Liver (tissue), 8 donors: ENCODE measurements at regions not wholly inside any gene's neighbourhood (a gene's known extent, or its start where the extent isn't known, plus 50 kb on each side); places are given as distances from the start of the nearest gene placed in this dataset.

Experiments
- DNase-seq: peaks from one replicate; pipeline ENCODE4 v3.0.0-alpha.2; 2017; ENCODE audit warnings: low spot score
- H3K27ac ChIP-seq, 2 donors: one replicate each; pipeline ENCODE4 v1.7.0; 2013; ENCODE audit warnings: inconsistent platforms in 2 of 2, low read length in 2 of 2, control low read depth in 1 of 2, low read depth in 1 of 2, mild to moderate bottlenecking in 1 of 2
- H3K27me3 ChIP-seq, 4 donors: one replicate each; pipeline versions ENCODE4 v1.6.1 to v1.7.0; 2013; ENCODE audit warnings: low read length in 3 of 4, inconsistent platforms in 1 of 4, mild to moderate bottlenecking in 1 of 4, moderate library complexity in 1 of 4; ENCODE audit not compliant: control insufficient read depth in 4 of 4, insufficient read depth in 4 of 4
- H3K36me3 ChIP-seq, 4 donors: one replicate each; pipeline versions ENCODE4 v1.6.1 to v1.7.0; 2013; ENCODE audit warnings: low read length in 3 of 4, mild to moderate bottlenecking in 3 of 4, low read depth in 1 of 4, moderate library complexity in 1 of 4; ENCODE audit not compliant: control insufficient read depth in 4 of 4, insufficient read depth in 3 of 4
- H3K4me1 ChIP-seq, 4 donors: one replicate each; pipeline versions ENCODE4 v1.6.1 to v1.7.0; 2013; ENCODE audit warnings: low read length in 3 of 4, mild to moderate bottlenecking in 3 of 4, moderate library complexity in 1 of 4; ENCODE audit not compliant: control insufficient read depth in 4 of 4, insufficient read depth in 4 of 4
- H3K4me3 ChIP-seq, 3 donors: one replicate each; pipeline versions ENCODE4 v1.6.1 to v1.7.0; 2013; ENCODE audit warnings: low read length in 3 of 3, control low read depth in 1 of 3, low read depth in 1 of 3, mild to moderate bottlenecking in 1 of 3
- H3K9ac ChIP-seq, 2 donors: one replicate each; pipeline ENCODE4 v1.7.0; 2013; ENCODE audit warnings: low read length in 2 of 2, mild to moderate bottlenecking in 2 of 2, moderate library complexity in 2 of 2, control low read depth in 1 of 2, low read depth in 1 of 2
- H3K9me3 ChIP-seq, 4 donors: one replicate each; pipeline versions ENCODE4 v1.6.1 to v1.7.0; 2013; ENCODE audit warnings: low read length in 3 of 4; ENCODE audit not compliant: control insufficient read depth in 4 of 4
- CTCF ChIP-seq: fragments of 150-350 bp; IDR thresholded peaks from 2 replicates; pipeline ENCODE4 v1.5.1; 2017; ENCODE audit warnings: improper control_type of control experiment, low read depth, low read length; ENCODE audit not compliant: missing input control
- EGR1 ChIP-seq, 2 donors: IDR thresholded peaks; 2 replicates each; pipeline ENCODE4 v1.6.1; 2016 to 2018; ENCODE audit warnings: antibody characterized with exemption in 2 of 2, low read depth in 2 of 2
- FOXA1 ChIP-seq: IDR thresholded peaks from 2 replicates; pipeline ENCODE4 v1.6.1; 2016; ENCODE audit warnings: antibody characterized with exemption
- FOXA2 ChIP-seq: IDR thresholded peaks from 2 replicates; pipeline ENCODE4 v1.6.1; 2016; ENCODE audit warnings: antibody characterized with exemption
- GABPA ChIP-seq, 2 donors: IDR thresholded peaks in 1 of 2; conservative IDR thresholded peaks in 1 of 2; 2 replicates each; pipeline ENCODE4 v1.6.1; 2016; ENCODE audit warnings: antibody characterized with exemption in 2 of 2, mild to moderate bottlenecking in 1 of 2, moderate library complexity in 1 of 2
- HNF4A ChIP-seq, 2 donors: conservative IDR thresholded peaks; 2 replicates each; pipeline ENCODE4 v1.6.1; 2016; ENCODE audit warnings: antibody characterized with exemption in 2 of 2, mild to moderate bottlenecking in 2 of 2
- HNF4G ChIP-seq: IDR thresholded peaks from 2 replicates; pipeline ENCODE4 v1.6.1; 2016; ENCODE audit warnings: antibody characterized with exemption
- MAX ChIP-seq: IDR thresholded peaks from 2 replicates; pipeline ENCODE4 v1.6.1; 2016; ENCODE audit warnings: antibody characterized with exemption
- NR2F2 ChIP-seq: IDR thresholded peaks from 2 replicates; pipeline ENCODE4 v1.6.1; 2016; ENCODE audit warnings: antibody characterized with exemption
- RAD21 ChIP-seq, 2 donors: IDR thresholded peaks; 2 replicates each; pipeline ENCODE4 v1.6.1; 2016; ENCODE audit warnings: antibody characterized with exemption in 2 of 2, mild to moderate bottlenecking in 2 of 2
- TAF1 ChIP-seq: conservative IDR thresholded peaks from 2 replicates; pipeline ENCODE4 v1.6.1; 2016; ENCODE audit warnings: antibody characterized with exemption, mild to moderate bottlenecking
- YY1 ChIP-seq: IDR thresholded peaks from 2 replicates; pipeline ENCODE4 v1.6.1; 2016; ENCODE audit warnings: antibody characterized with exemption, mild to moderate bottlenecking
- ZBTB33 ChIP-seq: IDR thresholded peaks from 2 replicates; pipeline ENCODE4 v1.6.1; 2016; ENCODE audit warnings: antibody characterized with exemption
- WGBS: extraction: QIAGEN DNeasy Blood & Tissue Kit; methylation state at CpG from one replicate; pipeline ENCODE4 v1.1.7; 2013; 5-methylcytosine and 5-hydroxymethylcytosine counted together
- TF ChIP-seq, protein P1 (sequence below): IDR thresholded peaks from 2 replicates; pipeline ENCODE4 v1.6.1; 2016; ENCODE audit warnings: antibody characterized with exemption, mild to moderate bottlenecking
- donor health status: healthy.
- donor health status: healthy.
- donor health status: healthy.
- donor health status: healthy.
- donor health status: healthy.

DNA sequence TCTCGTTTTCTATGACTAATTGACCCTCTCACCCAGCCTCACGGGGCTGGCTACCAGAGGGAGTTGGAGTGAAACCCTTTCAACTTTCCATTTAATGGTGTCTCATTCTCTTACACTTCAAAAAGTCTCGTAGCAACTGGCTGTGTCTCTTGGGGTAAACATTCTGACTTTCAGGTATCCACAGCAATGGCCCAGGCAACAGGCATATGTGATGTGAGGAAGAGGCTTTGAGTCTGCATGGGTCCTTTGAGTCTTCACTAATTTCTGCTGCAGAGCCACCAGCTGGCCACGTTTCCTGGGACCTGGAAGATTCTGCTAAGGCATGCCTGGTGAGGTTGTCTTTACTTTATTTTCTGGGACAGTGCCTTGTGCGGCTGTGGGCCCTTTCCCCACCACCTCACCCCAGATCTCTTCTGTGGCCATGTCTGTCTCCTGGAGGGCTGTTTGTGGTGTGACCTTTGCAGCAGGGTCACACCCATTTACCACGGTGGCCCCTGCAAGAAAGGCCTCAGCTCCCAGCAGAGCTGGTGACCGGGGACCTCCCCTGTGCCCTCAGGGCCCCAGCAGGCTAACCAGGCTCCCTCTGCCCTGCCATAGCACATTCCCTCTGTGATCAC is 112.5 kb upstream of the FRG1 start:
- Histone ChIP-seq H3K27ac (no peak overlapping the region), H3K36me3 (no peaks in the 10 kb centered on the region), H3K4me3 (no peak overlapping the region), H3K27me3 (peaks cover 0 to 3% (median 0%) of the 10 kb centered on the region in 4 donors), H3K9me3 (no peaks in the 10 kb centered on the region), H3K9ac (no peak overlapping the region), H3K4me1 (no peaks in the 10 kb centered on the region)
- DNase-seq, result no peak
- TF ChIP-seq FOXA1 (no peak), GABPA (IDR thresholded peaks at IDR 0.05 in 1 of 2, conservative IDR thresholded peaks at IDR 0.05 in 1 of 2) (no peak), CTCF (no peak), YY1 (no peak)
- TF ChIP-seq, protein P1, sequence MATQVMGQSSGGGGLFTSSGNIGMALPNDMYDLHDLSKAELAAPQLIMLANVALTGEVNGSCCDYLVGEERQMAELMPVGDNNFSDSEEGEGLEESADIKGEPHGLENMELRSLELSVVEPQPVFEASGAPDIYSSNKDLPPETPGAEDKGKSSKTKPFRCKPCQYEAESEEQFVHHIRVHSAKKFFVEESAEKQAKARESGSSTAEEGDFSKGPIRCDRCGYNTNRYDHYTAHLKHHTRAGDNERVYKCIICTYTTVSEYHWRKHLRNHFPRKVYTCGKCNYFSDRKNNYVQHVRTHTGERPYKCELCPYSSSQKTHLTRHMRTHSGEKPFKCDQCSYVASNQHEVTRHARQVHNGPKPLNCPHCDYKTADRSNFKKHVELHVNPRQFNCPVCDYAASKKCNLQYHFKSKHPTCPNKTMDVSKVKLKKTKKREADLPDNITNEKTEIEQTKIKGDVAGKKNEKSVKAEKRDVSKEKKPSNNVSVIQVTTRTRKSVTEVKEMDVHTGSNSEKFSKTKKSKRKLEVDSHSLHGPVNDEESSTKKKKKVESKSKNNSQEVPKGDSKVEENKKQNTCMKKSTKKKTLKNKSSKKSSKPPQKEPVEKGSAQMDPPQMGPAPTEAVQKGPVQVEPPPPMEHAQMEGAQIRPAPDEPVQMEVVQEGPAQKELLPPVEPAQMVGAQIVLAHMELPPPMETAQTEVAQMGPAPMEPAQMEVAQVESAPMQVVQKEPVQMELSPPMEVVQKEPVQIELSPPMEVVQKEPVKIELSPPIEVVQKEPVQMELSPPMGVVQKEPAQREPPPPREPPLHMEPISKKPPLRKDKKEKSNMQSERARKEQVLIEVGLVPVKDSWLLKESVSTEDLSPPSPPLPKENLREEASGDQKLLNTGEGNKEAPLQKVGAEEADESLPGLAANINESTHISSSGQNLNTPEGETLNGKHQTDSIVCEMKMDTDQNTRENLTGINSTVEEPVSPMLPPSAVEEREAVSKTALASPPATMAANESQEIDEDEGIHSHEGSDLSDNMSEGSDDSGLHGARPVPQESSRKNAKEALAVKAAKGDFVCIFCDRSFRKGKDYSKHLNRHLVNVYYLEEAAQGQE, result no peak
- WGBS, result 65% methylated on average over 7 of the region's 7 CpGs

GRCh38 chr4:189832528-189832927 is 108.1 kb upstream of the FRG1 start:
- Histone ChIP-seq H3K4me3 (no peak overlapping the region), H3K4me1 (no peaks in the 10 kb centered on the region), H3K9ac (no peak overlapping the region), H3K9me3 (peaks cover 0 to 3% (median 0%) of the 10 kb centered on the region in 4 donors), H3K27me3 (no peaks in the 10 kb centered on the region), H3K27ac (no peak overlapping the region), H3K36me3 (no peaks in the 10 kb centered on the region)
- WGBS, result 85% methylated on average over 6 of the region's 6 CpGs
- TF ChIP-seq YY1, result no peak
- TF ChIP-seq, protein P1, result no peak
- TF ChIP-seq ZBTB33, result no peak
- TF ChIP-seq MAX, result no peak
- no peak for TF ChIP-seq EGR1 (IDR thresholded peaks at IDR 0.05; ENCODE audit: low read depth in 2 of 2)
- no peak for TF ChIP-seq RAD21 (IDR thresholded peaks at IDR 0.05)
- TF ChIP-seq NR2F2, result no peak
- no peak for TF ChIP-seq HNF4G
- TF ChIP-seq FOXA2, result no peak
- no peak for TF ChIP-seq HNF4A (conservative IDR thresholded peaks at IDR 0.05)
- TF ChIP-seq TAF1, result no peak
- no peak for DNase-seq
